Stomach (tissue), 8 donors: ENCODE measurements at regions not wholly inside any gene's neighbourhood (a gene's known extent, or its start where the extent isn't known, plus 50 kb on each side); places are given as distances from the start of the nearest gene placed in this dataset.

Source experiments
- DNase-seq, 2 donors: peaks; one replicate each; pipeline versions ENCODE4 v3.0.0 to v3.0.0-alpha.2; 2013 to 2019
- H3K27ac ChIP-seq, 5 donors: fragments of 200-600 bp in 4 of 5; sonication (generic) in 4 of 5; one replicate each; pipeline ENCODE4 v1.5.1; 2013 to 2019; ENCODE audit warnings: mild to moderate bottlenecking in 1 of 5, moderate library complexity in 1 of 5
- H3K27me3 ChIP-seq, 3 donors: fragments of 200-600 bp; sonication (generic); one replicate each; pipeline ENCODE4 v1.5.1; 2017 to 2019; ENCODE audit warnings: mixed run types in 1 of 3
- H3K36me3 ChIP-seq, 4 donors: fragments of 200-600 bp; sonication (generic); 1 replicate in 3 of 4; 2 replicates in 1 of 4; pipeline ENCODE4 v1.5.1; 2016 to 2019
- H3K4me1 ChIP-seq, 4 donors: fragments of 200-600 bp; sonication (generic); one replicate each; pipeline ENCODE4 v1.5.1; 2016 to 2019
- H3K4me3 ChIP-seq, 4 donors: fragments of 200-600 bp; sonication (generic) in 3 of 4; one replicate each; pipeline ENCODE4 v1.5.1; 2016 to 2019; ENCODE audit warnings: mild to moderate bottlenecking in 1 of 4
- H3K9me3 ChIP-seq, 4 donors: fragments of 200-600 bp; sonication (generic); one replicate each; pipeline ENCODE4 v1.5.1; 2016 to 2019
- EP300 ChIP-seq: sonication (generic); formaldehyde crosslinking; IDR thresholded peaks from one replicate; pipeline ENCODE4 v1.6.1; 2017; ENCODE audit warnings: antibody characterized with exemption
- POLR2A ChIP-seq, 4 donors: fragments of 450-650 bp; IDR thresholded peaks; one replicate each; pipeline ENCODE4 v1.6.1; 2016; ENCODE audit warnings: antibody characterized with exemption in 4 of 4, control low read depth in 2 of 4, mild to moderate bottlenecking in 1 of 4, moderate library complexity in 1 of 4
- POLR2AphosphoS5 ChIP-seq, 3 donors: sonication (generic); formaldehyde crosslinking; IDR thresholded peaks; one replicate each; pipeline ENCODE4 v1.6.1; 2016; ENCODE audit warnings: antibody characterized with exemption in 3 of 3
- WGBS, 5 donors: extraction: QIAGEN DNeasy Blood & Tissue Kit in 3 of 5; methylation state at CpG; one replicate each; pipeline versions ENCODE4 v1.1.5 to v1.1.7; 2013 to 2018; 5-methylcytosine and 5-hydroxymethylcytosine counted together
- intact Hi-C: fragments of 100-400 bp; cut with DNase I; formaldehyde crosslinking; loops from one replicate; pipeline ENCODE4 v1.15.1; 2023; ENCODE audit warnings: low total_unique reads
- TF ChIP-seq, protein P1 (sequence below), 7 experiments: fragments of 450-650 bp in 4 of 7; fragments of 200-600 bp in 3 of 7; sonication (generic) in 3 of 7; IDR thresholded peaks; one replicate each; pipeline ENCODE4 v1.5.1; 2016 to 2019; ENCODE audit warnings: antibody characterized with exemption in 7 of 7, control low read depth in 2 of 7, mild to moderate bottlenecking in 1 of 7
- donor health status: healthy with polysubstance abuse.
- donor health status: Bipolar disorder and iron deficiency.
- donor health status: healthy.

GRCh38 chr5:164876793-164877192 lies 1371.4 kb downstream of the MAT2B start:
- Histone ChIP-seq H3K4me3 (no peak overlapping the region), H3K27me3 (no peaks in the 10 kb centered on the region), H3K36me3 (no peaks in the 10 kb centered on the region), H3K4me1 (no peaks in the 10 kb centered on the region), H3K27ac (no peak overlapping the region), H3K9me3 (peaks cover 0 to 20% (median 7%) of the 10 kb centered on the region in 4 donors)
- intact Hi-C loops, result no loop called here
- no peak for TF ChIP-seq EP300
- TF ChIP-seq, protein P1, sequence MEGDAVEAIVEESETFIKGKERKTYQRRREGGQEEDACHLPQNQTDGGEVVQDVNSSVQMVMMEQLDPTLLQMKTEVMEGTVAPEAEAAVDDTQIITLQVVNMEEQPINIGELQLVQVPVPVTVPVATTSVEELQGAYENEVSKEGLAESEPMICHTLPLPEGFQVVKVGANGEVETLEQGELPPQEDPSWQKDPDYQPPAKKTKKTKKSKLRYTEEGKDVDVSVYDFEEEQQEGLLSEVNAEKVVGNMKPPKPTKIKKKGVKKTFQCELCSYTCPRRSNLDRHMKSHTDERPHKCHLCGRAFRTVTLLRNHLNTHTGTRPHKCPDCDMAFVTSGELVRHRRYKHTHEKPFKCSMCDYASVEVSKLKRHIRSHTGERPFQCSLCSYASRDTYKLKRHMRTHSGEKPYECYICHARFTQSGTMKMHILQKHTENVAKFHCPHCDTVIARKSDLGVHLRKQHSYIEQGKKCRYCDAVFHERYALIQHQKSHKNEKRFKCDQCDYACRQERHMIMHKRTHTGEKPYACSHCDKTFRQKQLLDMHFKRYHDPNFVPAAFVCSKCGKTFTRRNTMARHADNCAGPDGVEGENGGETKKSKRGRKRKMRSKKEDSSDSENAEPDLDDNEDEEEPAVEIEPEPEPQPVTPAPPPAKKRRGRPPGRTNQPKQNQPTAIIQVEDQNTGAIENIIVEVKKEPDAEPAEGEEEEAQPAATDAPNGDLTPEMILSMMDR (IDR thresholded peaks at IDR 0.05), result no peak
- TF ChIP-seq POLR2A (IDR thresholded peaks at IDR 0.05), result no peak
- TF ChIP-seq POLR2AphosphoS5 (IDR thresholded peaks at IDR 0.05), result no peak
- WGBS, 5 donors, result 48 to 69% (median 68%) methylated on average over 1 of the region's 1 CpG
- no peak for DNase-seq

GRCh38 chr5:164881442-164881841 lies 1376.0 kb downstream of the MAT2B start:
- no peak overlapping the region for H3K27ac ChIP-seq
- no peaks in the 10 kb centered on the region for H3K27me3 ChIP-seq
- DNase-seq, result no peak
- 84 to 91% (median 88%) methylated on average over 12 of the region's 12 CpGs for WGBS, 5 donors
- no peaks in the 10 kb centered on the region for H3K36me3 ChIP-seq
- no peak overlapping the region for H3K4me3 ChIP-seq
- no peak for TF ChIP-seq POLR2A (IDR thresholded peaks at IDR 0.05)
- TF ChIP-seq, protein P1 (IDR thresholded peaks at IDR 0.05), result no peak
- TF ChIP-seq POLR2AphosphoS5 (IDR thresholded peaks at IDR 0.05), result no peak
- no peak for TF ChIP-seq EP300
- intact Hi-C loops, result no loop called here
- peaks cover 0 to 8% (median under 1%) of the 10 kb centered on the region in 4 donors for H3K9me3 ChIP-seq
- no peaks in the 10 kb centered on the region for H3K4me1 ChIP-seq

- Histone ChIP-seq H3K27me3 (no peaks in the 10 kb centered on the region), H3K27ac (no peak overlapping the region), H3K9me3 (no peaks in the 10 kb centered on the region), H3K36me3 (no peaks in the 10 kb centered on the region), H3K4me3 (no peak overlapping the region), H3K4me1 (no peaks in the 10 kb centered on the region)
- TF ChIP-seq EP300 (no peak), POLR2AphosphoS5 (IDR thresholded peaks at IDR 0.05) (no peak), POLR2A (IDR thresholded peaks at IDR 0.05) (no peak)
- TF ChIP-seq, protein P1 (IDR thresholded peaks at IDR 0.05), result no peak
- no peak for DNase-seq
- 61 to 73% (median 70%) methylated on average over 3 of the region's 3 CpGs for WGBS, 5 donors
- intact Hi-C loops, result no loop called here
Measured at GRCh38 chr5:164885179-164885578, 1379.8 kb downstream of the MAT2B start.

DNA sequence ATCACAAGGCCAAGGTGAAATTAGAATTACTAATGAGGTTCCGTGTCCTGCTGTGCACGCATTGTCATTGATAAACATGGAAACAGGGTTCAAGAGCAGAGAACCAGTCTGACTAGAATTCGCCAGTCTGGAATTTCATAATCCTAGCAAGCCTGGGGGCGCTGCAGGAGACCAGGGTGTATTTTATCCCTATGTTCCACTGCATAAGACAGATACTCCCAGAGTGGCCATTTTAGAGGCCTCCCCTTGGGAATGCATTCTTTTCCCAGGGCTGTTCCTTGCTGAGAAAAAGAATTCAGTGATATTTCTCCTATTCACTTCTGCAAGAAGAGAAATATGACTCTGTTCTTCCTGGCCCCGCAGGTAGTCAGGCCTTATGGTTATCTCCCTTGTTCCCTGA lies 1387.7 kb downstream of the MAT2B start:
- Histone ChIP-seq H3K36me3 (no peaks in the 10 kb centered on the region), H3K4me1 (no peaks in the 10 kb centered on the region), H3K9me3 (peaks cover 0 to 19% (median 12%) of the 10 kb centered on the region in 4 donors), H3K27me3 (no peaks in the 10 kb centered on the region), H3K4me3 (no peak overlapping the region), H3K27ac (no peak overlapping the region)
- intact Hi-C loops, result no loop called here
- TF ChIP-seq EP300 (no peak), POLR2A (IDR thresholded peaks at IDR 0.05) (no peak), POLR2AphosphoS5 (IDR thresholded peaks at IDR 0.05) (no peak)
- TF ChIP-seq, protein P1 (IDR thresholded peaks at IDR 0.05), result no peak
- DNase-seq, result no peak
- WGBS, 5 donors, result 74 to 82% (median 76%) methylated on average over 5 of the region's 5 CpGs
